GM18907 (cell line): ENCODE measurements at regions not wholly inside any gene's neighbourhood (a gene's known extent, or its start where the extent isn't known, plus 50 kb on each side); places are given as distances from the start of the nearest gene placed in this dataset.

Experiments
- ATAC-seq: cut with Tn5 transposase; IDR thresholded peaks from one replicate; pipeline ENCODE4 v1.9.1; 2021; ENCODE audit warnings: mild to moderate bottlenecking, moderate library complexity; ENCODE audit not compliant: unreplicated experiment

- ATAC-seq = no peak
Measured at GRCh38 chr15:62816342-62817069, 226.0 kb upstream of the TPM1 start.

GRCh38 chr15:62818691-62819090 lies 223.9 kb upstream of the TPM1 start:
- no peak for ATAC-seq

- no peak for ATAC-seq
Measured at GRCh38 chr15:62821384-62822131, 221.0 kb upstream of the TPM1 start.

- no peak for ATAC-seq
Measured at GRCh38 chr15:62822228-62822627, 220.3 kb upstream of the TPM1 start.

GRCh38 chr15:62823561-62823960 lies 219.0 kb upstream of the TPM1 start:
- ATAC-seq = no peak

- ATAC-seq = no peak
Measured at GRCh38 chr15:62824111-62825015, 218.2 kb upstream of the TPM1 start.

GRCh38 chr15:62825191-62825590 lies 217.4 kb upstream of the TPM1 start:
- ATAC-seq = no peak

GRCh38 chr15:62826561-62826960 lies 216.0 kb upstream of the TPM1 start:
- ATAC-seq = no peak

- ATAC-seq = no peak
Measured at GRCh38 chr15:62828364-62828763, 214.2 kb upstream of the TPM1 start.

GRCh38 chr15:62832231-62832630 lies 210.3 kb upstream of the TPM1 start:
- ATAC-seq = no peak

GRCh38 chr15:62833646-62834045 lies 208.9 kb upstream of the TPM1 start:
- ATAC-seq = no peak

- ATAC-seq = no peak
Measured at GRCh38 chr15:62834686-62835329, 207.7 kb upstream of the TPM1 start.

GRCh38 chr15:62835351-62835750 lies 207.2 kb upstream of the TPM1 start:
- ATAC-seq = no peak

GRCh38 chr15:62835762-62836161 lies 206.8 kb upstream of the TPM1 start:
- no peak for ATAC-seq

- ATAC-seq = no peak
Measured at GRCh38 chr15:62840526-62841268, 201.8 kb upstream of the TPM1 start.

GRCh38 chr15:62841269-62841628 lies 201.3 kb upstream of the TPM1 start:
- ATAC-seq = no peak

- no peak for ATAC-seq
Measured at GRCh38 chr15:62841891-62842559, 200.5 kb upstream of the TPM1 start.

GRCh38 chr15:62843311-62843710 lies 199.2 kb upstream of the TPM1 start:
- no peak for ATAC-seq

- no peak for ATAC-seq
Measured at GRCh38 chr15:62844564-62845240, 197.8 kb upstream of the TPM1 start.
